CD14-positive monocyte (primary cell): ENCODE measurements at regions not wholly inside any gene's neighbourhood (a gene's known extent, or its start where the extent isn't known, plus 50 kb on each side); places are given as distances from the start of the nearest gene placed in this dataset.

Experiments
- DNase-seq, 3 donors: peaks; one replicate each; pipeline ENCODE4 v3.0.0-alpha.2; 2011 to 2022
- H2AFZ ChIP-seq: 2 replicates; pipeline ENCODE4 v1.6.0; 2012; ENCODE audit warnings: mild to moderate bottlenecking, low read depth, low read length, inconsistent platforms; ENCODE audit not compliant: insufficient read depth, poor library complexity, severe bottlenecking
- H3K27ac ChIP-seq, 2 donors: 1 replicate in 1 of 2; 2 replicates in 1 of 2; pipeline ENCODE4 v1.5.1; 2012 to 2013; ENCODE audit warnings: low read length in 2 of 2, control low read depth in 1 of 2, inconsistent platforms in 1 of 2, low read depth in 1 of 2, mild to moderate bottlenecking in 1 of 2
- H3K27me3 ChIP-seq, 2 donors: one replicate each; pipeline versions ENCODE4 v1.6.0 to v1.6.1; 2011 to 2013; ENCODE audit warnings: low read length in 2 of 2; ENCODE audit not compliant: control insufficient read depth in 2 of 2, insufficient read depth in 2 of 2
- H3K36me3 ChIP-seq, 2 donors: replicated peaks in 1 of 2; 1 replicate in 1 of 2; 2 replicates in 1 of 2; pipeline versions ENCODE4 v1.5.1 to v1.6.1; 2012 to 2013; ENCODE audit warnings: low read length in 2 of 2, control low read depth in 1 of 2, inconsistent platforms in 1 of 2, mild to moderate bottlenecking in 1 of 2; ENCODE audit not compliant: insufficient read depth in 2 of 2, control insufficient read depth in 1 of 2
- H3K4me1 ChIP-seq, 2 donors: 1 replicate in 1 of 2; 2 replicates in 1 of 2; pipeline versions ENCODE4 v1.5.1 to v1.6.1; 2012 to 2013; ENCODE audit warnings: low read length in 2 of 2, control low read depth in 1 of 2, inconsistent platforms in 1 of 2, mild to moderate bottlenecking in 1 of 2, moderate library complexity in 1 of 2; ENCODE audit not compliant: insufficient read depth in 2 of 2, control insufficient read depth in 1 of 2
- H3K4me2 ChIP-seq: replicated peaks from 2 replicates; pipeline ENCODE3; 2012; ENCODE audit warnings: low read length, moderate library complexity, mild to moderate bottlenecking; ENCODE audit not compliant: poor library complexity, severe bottlenecking; ENCODE audit errors: extremely low read depth
- H3K4me3 ChIP-seq, 3 experiments: fragments of 200-600 bp in 1 of 3; sonication (generic) in 1 of 3; replicated peaks in 1 of 3; 1 replicate in 2 of 3; 2 replicates in 1 of 3; pipeline ENCODE4 v1.5.1; 2011 to 2013; ENCODE audit warnings: low read length in 3 of 3, mild to moderate bottlenecking in 3 of 3, control low read depth in 2 of 3, low read depth in 2 of 3, inconsistent platforms in 1 of 3, moderate library complexity in 1 of 3
- H3K79me2 ChIP-seq: 2 replicates; pipeline ENCODE4 v1.6.0; 2012; ENCODE audit warnings: mild to moderate bottlenecking, control low read depth, inconsistent platforms, low read length, moderate library complexity; ENCODE audit not compliant: insufficient read depth
- H3K9ac ChIP-seq: 2 replicates; pipeline ENCODE4 v1.6.0; 2017; ENCODE audit warnings: low read length, mild to moderate bottlenecking; ENCODE audit not compliant: insufficient read depth, poor library complexity, severe bottlenecking
- H3K9me3 ChIP-seq, 2 donors: replicated peaks in 1 of 2; 1 replicate in 1 of 2; 2 replicates in 1 of 2; pipeline versions ENCODE4 v1.5.1 to v1.6.1; 2012 to 2013; ENCODE audit warnings: low read length in 2 of 2, control low read depth in 1 of 2; ENCODE audit not compliant: control insufficient read depth in 1 of 2, insufficient read depth in 1 of 2
- H4K20me1 ChIP-seq: 2 replicates; pipeline ENCODE4 v1.6.0; 2012; ENCODE audit warnings: mild to moderate bottlenecking, low read length, control low read depth, moderate library complexity; ENCODE audit not compliant: insufficient read depth
- H3K27ac Mint-ChIP-seq, 7 donors: one replicate each; pipeline ENCODE4 v1.8.0; 2020; ENCODE audit warnings: mild to moderate bottlenecking in 7 of 7, mixed read lengths in 7 of 7, moderate library complexity in 6 of 7, inconsistent platforms in 2 of 7
- H3K27me3 Mint-ChIP-seq, 3 donors: one replicate each; pipeline ENCODE4 v1.8.0; 2021 to 2022; ENCODE audit warnings: low read depth in 3 of 3, mild to moderate bottlenecking in 3 of 3, mixed read lengths in 3 of 3, moderate library complexity in 3 of 3, inconsistent platforms in 1 of 3
- H3K36me3 Mint-ChIP-seq, 2 donors: one replicate each; pipeline ENCODE4 v1.8.0; 2020; ENCODE audit warnings: mixed read lengths in 2 of 2, inconsistent platforms in 1 of 2, mild to moderate bottlenecking in 1 of 2
- H3K4me1 Mint-ChIP-seq: one replicate; pipeline ENCODE4 v1.8.0; 2020; ENCODE audit warnings: mild to moderate bottlenecking, mixed read lengths
- H3K4me3 Mint-ChIP-seq, 2 donors: one replicate each; pipeline ENCODE4 v1.8.0; 2020; ENCODE audit warnings: mild to moderate bottlenecking in 2 of 2, mixed read lengths in 2 of 2, moderate library complexity in 1 of 2
- H3K9me3 Mint-ChIP-seq, 7 donors: one replicate each; pipeline ENCODE4 v1.8.0; 2020 to 2022; ENCODE audit warnings: mixed read lengths in 7 of 7, mild to moderate bottlenecking in 6 of 7, moderate library complexity in 6 of 7, inconsistent platforms in 2 of 7
- WGBS: methylation state at CpG from one replicate; pipeline ENCODE4 v1.1.5; 2013; ENCODE audit warnings: missing lambda C conversion rate; ENCODE audit not compliant: insufficient coverage; 5-methylcytosine and 5-hydroxymethylcytosine counted together
- intact Hi-C, 2 donors: fragments of 100-400 bp; cut with micrococcal nuclease; formaldehyde crosslinking; loops; one replicate each; pipeline versions ENCODE4 v1.15.0 to v1.15.1; 2023
- TF ChIP-seq, protein P1 (sequence below): fragments of 200-600 bp; IDR thresholded peaks from one replicate; pipeline ENCODE4 v1.8.0; 2022; ENCODE audit warnings: antibody characterized with exemption, mild to moderate bottlenecking

DNA sequence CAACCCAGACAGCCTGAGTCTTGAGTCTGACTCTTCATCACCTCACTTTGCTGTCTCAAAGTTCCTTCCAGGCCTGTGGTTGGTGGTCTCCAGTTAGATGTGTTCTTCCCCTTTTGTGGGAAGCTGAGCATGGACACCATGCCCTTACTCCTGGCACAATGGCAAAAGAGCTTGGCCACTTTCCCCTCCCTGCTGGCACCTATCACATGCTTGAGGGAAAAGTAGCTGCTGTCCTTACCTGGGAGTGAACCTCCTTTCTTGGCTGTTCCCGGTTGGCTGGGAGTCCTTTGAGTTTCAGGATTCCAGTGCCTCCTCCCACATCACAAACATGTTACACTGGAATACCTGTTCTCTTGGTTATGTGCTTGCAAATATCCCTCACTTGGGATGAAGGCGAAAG, 97.8 kb downstream of the GATA6 start:
- Histone ChIP-seq H3K9me3 (no peaks in the 10 kb centered on the region), H3K79me2 (no peaks in the 10 kb centered on the region), H4K20me1 (no peaks in the 10 kb centered on the region), H3K9ac (no peak overlapping the region), H3K36me3 (no peaks in the 10 kb centered on the region), H3K4me2 (no peak overlapping the region), H3K4me3 (no peak overlapping the region), H2AFZ (no peak overlapping the region), H3K27ac (no peak overlapping the region), H3K4me1 (no peaks in the 10 kb centered on the region), H3K27me3 (peaks cover 0 to 2% of the 10 kb centered on the region in 2 donors)
- WGBS = 92% methylated on average over 2 of the region's 2 CpGs
- TF ChIP-seq, protein P1, sequence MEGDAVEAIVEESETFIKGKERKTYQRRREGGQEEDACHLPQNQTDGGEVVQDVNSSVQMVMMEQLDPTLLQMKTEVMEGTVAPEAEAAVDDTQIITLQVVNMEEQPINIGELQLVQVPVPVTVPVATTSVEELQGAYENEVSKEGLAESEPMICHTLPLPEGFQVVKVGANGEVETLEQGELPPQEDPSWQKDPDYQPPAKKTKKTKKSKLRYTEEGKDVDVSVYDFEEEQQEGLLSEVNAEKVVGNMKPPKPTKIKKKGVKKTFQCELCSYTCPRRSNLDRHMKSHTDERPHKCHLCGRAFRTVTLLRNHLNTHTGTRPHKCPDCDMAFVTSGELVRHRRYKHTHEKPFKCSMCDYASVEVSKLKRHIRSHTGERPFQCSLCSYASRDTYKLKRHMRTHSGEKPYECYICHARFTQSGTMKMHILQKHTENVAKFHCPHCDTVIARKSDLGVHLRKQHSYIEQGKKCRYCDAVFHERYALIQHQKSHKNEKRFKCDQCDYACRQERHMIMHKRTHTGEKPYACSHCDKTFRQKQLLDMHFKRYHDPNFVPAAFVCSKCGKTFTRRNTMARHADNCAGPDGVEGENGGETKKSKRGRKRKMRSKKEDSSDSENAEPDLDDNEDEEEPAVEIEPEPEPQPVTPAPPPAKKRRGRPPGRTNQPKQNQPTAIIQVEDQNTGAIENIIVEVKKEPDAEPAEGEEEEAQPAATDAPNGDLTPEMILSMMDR = no peak
- no peak for DNase-seq
- peaks cover 2 to 12% (median 6%) of the 10 kb centered on the region in 3 donors for H3K27me3 Mint-ChIP-seq
- intact Hi-C loops = no loop called here
- no peaks in the 10 kb centered on the region for H3K36me3 Mint-ChIP-seq
- no peak overlapping the region for H3K4me3 Mint-ChIP-seq
- no peaks in the 10 kb centered on the region for H3K4me1 Mint-ChIP-seq
- H3K27ac Mint-ChIP-seq = no peak overlapping the region
- peaks cover 0 to 4% (median 2%) of the 10 kb centered on the region in 7 donors for H3K9me3 Mint-ChIP-seq

DNA sequence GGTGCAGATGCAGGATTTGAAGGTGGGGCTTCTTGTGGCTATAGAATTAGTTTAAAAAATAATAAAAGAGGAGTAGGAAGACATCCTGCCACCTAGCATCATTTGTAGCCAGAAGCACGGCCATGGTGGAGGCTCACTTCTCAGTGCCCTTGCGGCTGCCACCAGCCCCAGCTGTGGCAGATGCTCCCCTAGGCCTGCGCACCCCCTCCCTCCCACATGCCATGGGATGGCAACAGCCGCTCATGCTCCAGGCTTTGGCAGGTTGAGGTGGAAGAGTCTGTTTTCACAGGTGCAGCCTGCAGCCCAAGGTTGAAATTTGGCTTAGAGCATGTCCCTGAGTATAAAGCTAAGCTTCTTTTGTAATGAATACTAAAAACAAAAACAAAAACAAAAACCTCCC, 96.4 kb downstream of the GATA6 start:
- H3K4me1 Mint-ChIP-seq = no peaks in the 10 kb centered on the region
- H3K4me1 ChIP-seq = no peaks in the 10 kb centered on the region
- H3K36me3 Mint-ChIP-seq = no peaks in the 10 kb centered on the region
- H2AFZ ChIP-seq = no peak overlapping the region
- no peak overlapping the region for H3K4me3 ChIP-seq
- no peak overlapping the region for H3K27ac ChIP-seq
- H3K27me3 ChIP-seq = peaks cover 0 to 2% of the 10 kb centered on the region in 2 donors
- no peak overlapping the region for H3K4me3 Mint-ChIP-seq
- peaks cover 2 to 9% (median 8%) of the 10 kb centered on the region in 3 donors for H3K27me3 Mint-ChIP-seq
- H3K79me2 ChIP-seq = no peaks in the 10 kb centered on the region
- H3K36me3 ChIP-seq = no peaks in the 10 kb centered on the region
- TF ChIP-seq, protein P1 = no peak
- H3K27ac Mint-ChIP-seq = no peak overlapping the region
- intact Hi-C loops = no loop called here
- H3K4me2 ChIP-seq = no peak overlapping the region
- WGBS = no CpG with 5 or more reads among the region's 4 CpGs
- no peaks in the 10 kb centered on the region for H4K20me1 ChIP-seq
- no peak overlapping the region for H3K9ac ChIP-seq
- H3K9me3 ChIP-seq = no peaks in the 10 kb centered on the region
- no peak for DNase-seq
- H3K9me3 Mint-ChIP-seq = peaks cover 0 to 4% (median 2%) of the 10 kb centered on the region in 7 donors
